H9 (cell line): ENCODE measurements at regions not wholly inside any gene's neighbourhood (a gene's known extent, or its start where the extent isn't known, plus 50 kb on each side); places are given as distances from the start of the nearest gene placed in this dataset.

Experiments used
- DNase-seq: peaks from one replicate; pipeline ENCODE4 v3.0.0-alpha.2; 2017
- H2AFZ ChIP-seq: one replicate; pipeline ENCODE4 v1.6.1; 2013; ENCODE audit warnings: mild to moderate bottlenecking, low read length, control low read depth, moderate library complexity
- H2AK5ac ChIP-seq: 2 replicates; pipeline ENCODE4 v1.6.1; 2013; ENCODE audit warnings: low read length, control low read depth, mixed read lengths; ENCODE audit not compliant: insufficient read length
- H2BK120ac ChIP-seq: one replicate; pipeline ENCODE4 v1.6.1; 2013; ENCODE audit warnings: low read depth, mild to moderate bottlenecking, low read length, control low read depth, inconsistent platforms; ENCODE audit not compliant: poor library complexity, severe bottlenecking
- H2BK12ac ChIP-seq: 2 replicates; pipeline ENCODE4 v1.6.1; 2013; ENCODE audit warnings: low read length, control low read depth, mixed read lengths, low read depth; ENCODE audit not compliant: insufficient read length
- H2BK15ac ChIP-seq: 2 replicates; pipeline ENCODE4 v1.6.1; 2013; ENCODE audit warnings: low read depth, low read length, control low read depth
- H2BK20ac ChIP-seq: one replicate; pipeline ENCODE4 v1.6.1; 2013; ENCODE audit warnings: low read depth, mild to moderate bottlenecking, low read length, control low read depth, inconsistent platforms; ENCODE audit not compliant: poor library complexity, severe bottlenecking
- H2BK5ac ChIP-seq: 2 replicates; pipeline ENCODE4 v1.6.1; 2013; ENCODE audit warnings: low read length, control low read depth, mixed read lengths; ENCODE audit not compliant: insufficient read length
- H3K14ac ChIP-seq: 2 replicates; pipeline ENCODE4 v1.6.1; 2013; ENCODE audit warnings: low read length, control low read depth; ENCODE audit not compliant: insufficient read depth
- H3K18ac ChIP-seq: 2 replicates; pipeline ENCODE4 v1.6.1; 2013; ENCODE audit warnings: low read depth, mild to moderate bottlenecking, mixed read lengths, low read length, control low read depth; ENCODE audit not compliant: insufficient read length
- H3K23ac ChIP-seq: 2 replicates; pipeline ENCODE4 v1.6.1; 2013; ENCODE audit warnings: low read length, control low read depth, mixed read lengths, low read depth; ENCODE audit not compliant: insufficient read length
- H3K23me2 ChIP-seq: 2 replicates; pipeline ENCODE4 v1.6.1; 2013; ENCODE audit warnings: low read depth, mild to moderate bottlenecking, mixed read lengths, low read length, control low read depth; ENCODE audit not compliant: insufficient read length, poor library complexity, severe bottlenecking
- H3K27ac ChIP-seq: 2 replicates; pipeline ENCODE4 v1.5.1; 2013; ENCODE audit warnings: low read length, control low read depth, mixed read lengths, low read depth; ENCODE audit not compliant: insufficient read length
- H3K27me3 ChIP-seq: 2 replicates; pipeline ENCODE4 v1.6.1; 2013; ENCODE audit warnings: low read length, control low read depth, inconsistent platforms; ENCODE audit not compliant: insufficient read depth
- H3K4ac ChIP-seq: 2 replicates; pipeline ENCODE4 v1.6.1; 2013; ENCODE audit warnings: low read depth, mild to moderate bottlenecking, control low read depth, inconsistent platforms, low read length, moderate library complexity
- H3K4me1 ChIP-seq: 2 replicates; pipeline ENCODE4 v1.6.1; 2013; ENCODE audit warnings: low read length, control low read depth, inconsistent platforms; ENCODE audit not compliant: insufficient read depth
- H3K4me2 ChIP-seq: 2 replicates; pipeline ENCODE4 v1.6.1; 2013; ENCODE audit warnings: low read length, control low read depth, mixed read lengths; ENCODE audit not compliant: insufficient read length, insufficient read depth
- H3K56ac ChIP-seq: 2 replicates; pipeline ENCODE4 v1.6.1; 2013; ENCODE audit warnings: low read depth, mild to moderate bottlenecking, mixed read lengths, low read length, control low read depth; ENCODE audit not compliant: insufficient read length
- H3K79me1 ChIP-seq: 2 replicates; pipeline ENCODE4 v1.6.1; 2013; ENCODE audit warnings: low read depth, mild to moderate bottlenecking, moderate library complexity, low read length, control low read depth, inconsistent platforms; ENCODE audit not compliant: insufficient read depth, poor library complexity, severe bottlenecking
- H3K79me2 ChIP-seq: 2 replicates; pipeline ENCODE4 v1.6.1; 2013; ENCODE audit warnings: low read length, control low read depth, inconsistent platforms; ENCODE audit not compliant: insufficient read depth
- H3K9ac ChIP-seq: 2 replicates; pipeline ENCODE4 v1.6.1; 2013; ENCODE audit warnings: low read length, control low read depth, mixed read lengths; ENCODE audit not compliant: insufficient read length; ENCODE audit errors: extremely low read depth
- H3K9me3 ChIP-seq: one replicate; pipeline ENCODE4 v1.6.1; 2013; ENCODE audit warnings: low read depth, low read length, inconsistent platforms; ENCODE audit not compliant: control insufficient read depth
- H3T11ph ChIP-seq: one replicate; pipeline ENCODE4 v1.6.1; 2013; ENCODE audit warnings: mild to moderate bottlenecking, low read length, control low read depth, inconsistent platforms
- H4K20me1 ChIP-seq: one replicate; pipeline ENCODE4 v1.6.1; 2013; ENCODE audit not compliant: control insufficient read depth, insufficient read length, insufficient read depth
- H4K5ac ChIP-seq: 2 replicates; pipeline ENCODE4 v1.6.1; 2013; ENCODE audit warnings: low read depth, mild to moderate bottlenecking, mixed read lengths, low read length, control low read depth; ENCODE audit not compliant: insufficient read length
- H4K8ac ChIP-seq: replicated peaks from 2 replicates; pipeline ENCODE4 v1.6.1; 2013; ENCODE audit warnings: low read length, control low read depth, mixed read lengths, low read depth; ENCODE audit not compliant: insufficient read length
- H4K91ac ChIP-seq: 2 replicates; pipeline ENCODE4 v1.6.1; 2013; ENCODE audit warnings: low read depth, mild to moderate bottlenecking, moderate library complexity, mixed read lengths, low read length, control low read depth; ENCODE audit not compliant: insufficient read length
- H3K27ac Mint-ChIP-seq, 3 experiments: 2 replicates in 2 of 3; 3 replicates in 1 of 3; pipeline ENCODE4 v1.8.0; 2020 to 2021; ENCODE audit warnings: mixed read lengths in 3 of 3, mild to moderate bottlenecking in 1 of 3, moderate library complexity in 1 of 3
- H3K27me3 Mint-ChIP-seq: 2 replicates; pipeline ENCODE4 v1.8.0; 2021; ENCODE audit warnings: low read depth, mild to moderate bottlenecking, moderate library complexity, mixed read lengths
- H3K36me3 Mint-ChIP-seq, 3 experiments: 2 replicates in 2 of 3; 3 replicates in 1 of 3; pipeline ENCODE4 v1.8.0; 2020 to 2021; ENCODE audit warnings: low read depth in 3 of 3, mixed read lengths in 3 of 3; ENCODE audit not compliant: insufficient read depth in 1 of 3
- H3K4me1 Mint-ChIP-seq, 2 experiments: 2 replicates each; pipeline ENCODE4 v1.8.0; 2020; ENCODE audit warnings: mixed read lengths in 2 of 2
- H3K4me3 Mint-ChIP-seq, 2 experiments: 2 replicates in 1 of 2; 3 replicates in 1 of 2; pipeline ENCODE4 v1.8.0; 2020 to 2021; ENCODE audit warnings: mild to moderate bottlenecking in 2 of 2, mixed read lengths in 2 of 2, moderate library complexity in 1 of 2
- H3K9me3 Mint-ChIP-seq, 2 experiments: 2 replicates in 1 of 2; 3 replicates in 1 of 2; pipeline ENCODE4 v1.8.0; 2020; ENCODE audit warnings: mild to moderate bottlenecking in 2 of 2, mixed read lengths in 2 of 2, moderate library complexity in 1 of 2
- CTCF ChIP-seq: fragments of 200-600 bp; sonication (generic); conservative IDR thresholded peaks from 3 replicates; pipeline ENCODE4 v1.8.0; 2021; ENCODE audit warnings: antibody characterized with exemption, mild to moderate bottlenecking

- Histone ChIP-seq H3K23ac (no peak overlapping the region), H3K79me1 (no peaks in the 10 kb centered on the region), H2BK12ac (no peak overlapping the region), H2BK120ac (no peak overlapping the region), H3K27ac (no peak overlapping the region), H3K4ac (no peak overlapping the region), H2AFZ (no peak overlapping the region), H3K27me3 (no peaks in the 10 kb centered on the region), H3K23me2 (no peaks in the 10 kb centered on the region), H4K8ac (no peak overlapping the region), H2AK5ac (no peak overlapping the region), H4K5ac (no peak overlapping the region), H2BK15ac (no peak overlapping the region), H3T11ph (no peak overlapping the region), H3K14ac (no peak overlapping the region), H2BK20ac (no peak overlapping the region), H3K9ac (no peak overlapping the region), H4K20me1 (no peaks in the 10 kb centered on the region), H3K4me1 (no peaks in the 10 kb centered on the region), H3K9me3 (no peaks in the 10 kb centered on the region), H4K91ac (no peak overlapping the region), H2BK5ac (no peak overlapping the region), H3K18ac (no peak overlapping the region), H3K4me2 (no peak overlapping the region), H3K79me2 (no peaks in the 10 kb centered on the region), H3K56ac (no peak overlapping the region)
- Mint-ChIP-seq H3K27ac (no peak overlapping the region), H3K4me3 (no peak overlapping the region), H3K9me3 (0 out of 5 replicates have a peak, but pooled peaks cover 0 to 2% of the 10 kb centered on the region in 2 experiments), H3K27me3 (no peaks in the 10 kb centered on the region; the same call in 1 of the 2 replicates), H3K4me1 (peaks cover 7 to 9% of the 10 kb centered on the region in 2 experiments; a peak in 3 of 4 replicates), H3K36me3 (no peaks in the 10 kb centered on the region)
- TF ChIP-seq CTCF, result no peak
- no peak for DNase-seq
Observed at GRCh38 chr9:86690034-86690433, 257.3 kb downstream of the GAS1 start.
